SK-N-SH (cell line): ENCODE measurements at regions not wholly inside any gene's neighbourhood (a gene's known extent, or its start where the extent isn't known, plus 50 kb on each side); places are given as distances from the start of the nearest gene placed in this dataset.

Source experiments
- CTCF ChIA-PET: fragments of 300-600, 350-600 bp; formaldehyde crosslinking; extraction: SDS; loops from one replicate; lab custom pipeline; 2021; lab: Yijun Ruan, JAX
- POLR2A ChIA-PET: fragments of 350-600 bp; sonication (Branson Sonifier 250); formaldehyde crosslinking; extraction: SDS; loops from one replicate; lab custom pipeline; 2020; ENCODE audit warnings: antibody characterized with exemption, inconsistent platforms; lab: Yijun Ruan, JAX
- DNase-seq: peaks from one replicate; pipeline ENCODE4 v3.0.0; 2012
- H2AFZ ChIP-seq: fragments of 200-600 bp; sonication (generic); 2 replicates; pipeline ENCODE4 v1.8.1; 2016; ENCODE audit warnings: antibody characterized with exemption, mild to moderate bottlenecking, low read depth
- H3F3A ChIP-seq: fragments of 200-600 bp; sonication (generic); replicated peaks from 2 replicates; pipeline ENCODE3; 2016; ENCODE audit warnings: antibody characterized with exemption, mild to moderate bottlenecking; ENCODE audit not compliant: insufficient read depth
- H3K27ac ChIP-seq, 2 experiments: fragments of 200-500 bp in 1 of 2; fragments of 200-600 bp in 1 of 2; sonication (Bioruptor generic) in 1 of 2; sonication (generic), shearing (Covaris generic) in 1 of 2; 2 replicates each; pipeline versions ENCODE4 v1.5.1 to v1.6.1; 2014 to 2016; ENCODE audit warnings: low read depth in 2 of 2, inconsistent platforms in 1 of 2, low read length in 1 of 2, mild to moderate bottlenecking in 1 of 2, mixed read lengths in 1 of 2
- H3K27me3 ChIP-seq: fragments of 200-600 bp; sonication (generic), shearing (Covaris generic); 2 replicates; pipeline ENCODE4 v1.6.1; 2016; ENCODE audit warnings: mixed run types; ENCODE audit not compliant: insufficient read depth
- H3K36me3 ChIP-seq, 2 experiments: fragments of 200-500 bp in 1 of 2; fragments of 200-600 bp in 1 of 2; sonication (Bioruptor generic) in 1 of 2; sonication (generic) in 1 of 2; replicated peaks in 1 of 2; 2 replicates each; pipeline versions ENCODE3 to v1.5.1; 2014 to 2016; ENCODE audit warnings: low read length in 1 of 2, mild to moderate bottlenecking in 1 of 2; ENCODE audit not compliant: insufficient read depth in 2 of 2, control insufficient read depth in 1 of 2
- H3K4me1 ChIP-seq, 2 experiments: fragments of 200-500 bp in 1 of 2; fragments of 200-600 bp in 1 of 2; sonication (Bioruptor generic) in 1 of 2; sonication (generic), shearing (Covaris generic) in 1 of 2; 2 replicates each; pipeline versions ENCODE4 v1.5.1 to v1.6.1; 2014 to 2016; ENCODE audit warnings: low read depth in 1 of 2, low read length in 1 of 2, mixed run types in 1 of 2; ENCODE audit not compliant: insufficient read depth in 2 of 2, control insufficient read depth in 1 of 2
- H3K4me2 ChIP-seq: fragments of 200-600 bp; sonication (generic), shearing (Covaris generic); 2 replicates; pipeline ENCODE4 v1.6.1; 2017; ENCODE audit warnings: mixed run types
- H3K4me3 ChIP-seq, 2 experiments: fragments of 200-500 bp in 1 of 2; fragments of 200-600 bp in 1 of 2; sonication (Bioruptor generic) in 1 of 2; sonication (generic), shearing (Covaris generic) in 1 of 2; 2 replicates each; pipeline versions ENCODE4 v1.5.1 to v1.8.1; 2014 to 2016; ENCODE audit warnings: low read depth in 2 of 2, inconsistent platforms in 1 of 2, low read length in 1 of 2, mild to moderate bottlenecking in 1 of 2, mixed read lengths in 1 of 2, moderate library complexity in 1 of 2
- H3K79me2 ChIP-seq: fragments of 200-600 bp; sonication (generic); 2 replicates; pipeline ENCODE4 v1.8.1; 2017; ENCODE audit warnings: mild to moderate bottlenecking; ENCODE audit not compliant: insufficient read depth
- H3K9ac ChIP-seq: fragments of 200-600 bp; sonication (generic); 2 replicates; pipeline ENCODE4 v1.6.1; 2017; ENCODE audit warnings: mixed run types
- H3K9me2 ChIP-seq: fragments of 200-600 bp; sonication (generic); 2 replicates; pipeline ENCODE4 v1.6.1; 2017; ENCODE audit warnings: mixed run types
- H3K9me3 ChIP-seq: fragments of 200-600 bp; sonication (generic); 2 replicates; pipeline ENCODE4 v1.6.1; 2017; ENCODE audit warnings: mixed run types, mild to moderate bottlenecking, moderate library complexity
- H4K20me1 ChIP-seq: fragments of 200-600 bp; sonication (generic); 2 replicates; pipeline ENCODE4 v1.6.1; 2017; ENCODE audit warnings: mild to moderate bottlenecking, mixed run types; ENCODE audit not compliant: insufficient read depth
- CHD2 ChIP-seq: fragments of 150-350 bp; IDR thresholded peaks from 2 replicates; pipeline ENCODE4 v1.6.1; 2018; ENCODE audit warnings: low read length; ENCODE audit not compliant: partially characterized antibody
- ELF1 ChIP-seq: IDR thresholded peaks from 2 replicates; pipeline ENCODE4 v1.4.0; 2012
- FOSL2 ChIP-seq: IDR thresholded peaks from 2 replicates; pipeline ENCODE4 v1.4.0; 2012; ENCODE audit warnings: low read depth, mild to moderate bottlenecking, moderate library complexity, borderline replicate concordance
- FOXM1 ChIP-seq: IDR thresholded peaks from 2 replicates; pipeline ENCODE4 v1.4.0; 2012; ENCODE audit warnings: low read depth, mild to moderate bottlenecking
- GATA2 ChIP-seq: sonication (generic); formaldehyde crosslinking; IDR thresholded peaks from 2 replicates; pipeline ENCODE4 v1.5.0; 2020; ENCODE audit warnings: mild to moderate bottlenecking, missing genetic modification reagents
- IRF3 ChIP-seq: fragments of 150-350 bp; IDR thresholded peaks from 2 replicates; pipeline ENCODE4 v1.6.1; 2016; ENCODE audit warnings: mild to moderate bottlenecking, low read depth, low read length
- MAX ChIP-seq: IDR thresholded peaks from 2 replicates; pipeline ENCODE4 v1.4.0; 2012; ENCODE audit warnings: low read depth
- NFIC ChIP-seq: IDR thresholded peaks from 2 replicates; pipeline ENCODE4 v1.4.0; 2012; ENCODE audit warnings: borderline replicate concordance
- PBX3 ChIP-seq: IDR thresholded peaks from 2 replicates; pipeline ENCODE4; 2012
- RAD21 ChIP-seq: IDR thresholded peaks from 2 replicates; pipeline ENCODE4 v1.6.1; 2012; ENCODE audit warnings: mild to moderate bottlenecking, low read length
- REST ChIP-seq: IDR thresholded peaks from 2 replicates; pipeline ENCODE4 v1.6.1; 2012; ENCODE audit warnings: mild to moderate bottlenecking, low read depth, low read length, moderate library complexity
- RFX5 ChIP-seq: IDR thresholded peaks from 2 replicates; pipeline ENCODE4 v1.6.1; 2012; ENCODE audit warnings: mild to moderate bottlenecking, improper control_type of control experiment, low read length
- RXRA ChIP-seq: IDR thresholded peaks from 2 replicates; pipeline ENCODE4 v1.4.0; 2012; ENCODE audit warnings: low read depth, mild to moderate bottlenecking, borderline replicate concordance
- SIN3A ChIP-seq: IDR thresholded peaks from 2 replicates; pipeline ENCODE4 v1.6.1; 2012; ENCODE audit warnings: low read depth, mild to moderate bottlenecking, low read length, moderate library complexity, borderline replicate concordance
- SMC3 ChIP-seq: IDR thresholded peaks from 2 replicates; pipeline ENCODE4 v1.6.1; 2012; ENCODE audit warnings: low read depth, low read length, improper control_type of control experiment
- TAF1 ChIP-seq: IDR thresholded peaks from 2 replicates; pipeline ENCODE4 v1.6.1; 2012; ENCODE audit warnings: low read depth, mild to moderate bottlenecking, low read length, moderate library complexity, borderline replicate concordance
- TEAD4 ChIP-seq: IDR thresholded peaks from 2 replicates; pipeline ENCODE4 v1.4.0; 2012; ENCODE audit warnings: mild to moderate bottlenecking, borderline replicate concordance; ENCODE audit not compliant: insufficient read depth
- USF2 ChIP-seq: fragments of 150-350 bp; IDR thresholded peaks from 2 replicates; pipeline ENCODE4 v1.6.1; 2017; ENCODE audit warnings: antibody characterized with exemption, low read length, low read depth, borderline replicate concordance
- WGBS: methylation state at CpG from one replicate; pipeline ENCODE4 v1.1.6; 2017; ENCODE audit warnings: low lambda C conversion rate; 5-methylcytosine and 5-hydroxymethylcytosine counted together

GRCh38 chr7:63039882-63040281 lies 958.8 kb upstream of the ZNF722 start:
- DNase-seq, result no peak
- 0 out of 2 replicates have a peak, but pooled peaks cover 4% of the 10 kb centered on the region for H3K9me3 ChIP-seq
- 11% methylated on average over 8 of the region's 8 CpGs for WGBS
- H3K27ac ChIP-seq, result no peak overlapping the region
- no peaks in the 10 kb centered on the region for H3K9me2 ChIP-seq
- H3K4me3 ChIP-seq, result no peak overlapping the region
- no peaks in the 10 kb centered on the region for H3K27me3 ChIP-seq
- H3K36me3 ChIP-seq, result no peaks in the 10 kb centered on the region
- no peak overlapping the region for H3K4me2 ChIP-seq
- POLR2A ChIA-PET, result no interaction called here
- TF ChIP-seq TAF1, result no peak
- TF ChIP-seq GATA2, result no peak
- no peak for TF ChIP-seq PBX3
- no peak for TF ChIP-seq USF2
- no peak for TF ChIP-seq RFX5
- no peaks in the 10 kb centered on the region for H3K79me2 ChIP-seq
- H3F3A ChIP-seq, result no peaks in the 10 kb centered on the region
- H2AFZ ChIP-seq, result no peak overlapping the region
- CTCF ChIA-PET, result no interaction called here
- H3K9ac ChIP-seq, result no peak overlapping the region
- no peaks in the 10 kb centered on the region for H3K4me1 ChIP-seq
- no peaks in the 10 kb centered on the region for H4K20me1 ChIP-seq

- Histone ChIP-seq H2AFZ (no peak overlapping the region), H3K9me3 (0 out of 2 replicates have a peak, but pooled peaks cover 4% of the 10 kb centered on the region)
- TF ChIP-seq RXRA (no peak), NFIC (no peak), FOSL2 (no peak), PBX3 (no peak), RAD21 (no peak), ELF1 (no peak), CHD2 (no peak), SMC3 (no peak), USF2 (no peak), SIN3A (no peak), MAX (no peak), IRF3 (no peak), REST (no peak), TAF1 (no peak), FOXM1 (no peak), TEAD4 (no peak)
Measured at GRCh38 chr7:63040336-63040735, 958.3 kb upstream of the ZNF722 start.

More at GRCh38 chr7:63040336-63040735, 958.3 kb upstream of the ZNF722 start:
- 21% methylated on average over 12 of the region's 12 CpGs for WGBS
- H3F3A ChIP-seq, result no peaks in the 10 kb centered on the region
- ChIA-PET POLR2A (no interaction called here), CTCF (no interaction called here)
- H3K4me1 ChIP-seq, result no peaks in the 10 kb centered on the region
- no peak overlapping the region for H3K4me3 ChIP-seq
- no peak overlapping the region for H3K4me2 ChIP-seq
- H3K36me3 ChIP-seq, result no peaks in the 10 kb centered on the region
- no peaks in the 10 kb centered on the region for H3K27me3 ChIP-seq
- no peaks in the 10 kb centered on the region for H3K9me2 ChIP-seq
- no peaks in the 10 kb centered on the region for H4K20me1 ChIP-seq
- H3K27ac ChIP-seq, result no peak overlapping the region
- no peak for DNase-seq
- no peak overlapping the region for H3K9ac ChIP-seq
- no peaks in the 10 kb centered on the region for H3K79me2 ChIP-seq
